Activated CD4-positive, alpha-beta T cell treated with anti-CD3 and anti-CD28 coated beads for 24 hours (primary cell): ENCODE measurements at regions not wholly inside any gene's neighbourhood (a gene's known extent, or its start where the extent isn't known, plus 50 kb on each side); places are given as distances from the start of the nearest gene placed in this dataset.

Experiments
- DNase-seq, 2 donors: peaks; one replicate each; pipeline ENCODE4 v3.0.0-alpha.2; 2020; ENCODE audit warnings: low read depth in 2 of 2

- no peak for DNase-seq
Observed at GRCh38 chr10:131732631-131733127, 168.1 kb upstream of the PPP2R2D start.

- DNase-seq, result no peak
Observed at GRCh38 chr10:131733596-131733995, 167.2 kb upstream of the PPP2R2D start.

GRCh38 chr10:131735577-131735976 lies 165.2 kb upstream of the PPP2R2D start:
- DNase-seq, result no peak

- DNase-seq, result no peak
Observed at GRCh38 chr10:131736321-131736980, 164.4 kb upstream of the PPP2R2D start.

GRCh38 chr10:131737543-131738395 lies 163.0 kb upstream of the PPP2R2D start:
- DNase-seq, result no peak

- DNase-seq, result no peak
Observed at GRCh38 chr10:131738396-131738735, 162.4 kb upstream of the PPP2R2D start.

GRCh38 chr10:131739206-131739605 lies 161.6 kb upstream of the PPP2R2D start:
- no peak for DNase-seq

GRCh38 chr10:131742500-131742951 lies 158.3 kb upstream of the PPP2R2D start:
- DNase-seq, result no peak

GRCh38 chr10:131743190-131744151 lies 157.3 kb upstream of the PPP2R2D start:
- DNase-seq, result no peak

- no peak for DNase-seq
Observed at GRCh38 chr10:131744346-131744745, 156.5 kb upstream of the PPP2R2D start.

- no peak for DNase-seq
Observed at GRCh38 chr10:131745591-131745990, 155.2 kb upstream of the PPP2R2D start.

- no peak for DNase-seq
Observed at GRCh38 chr10:131746241-131746711, 154.5 kb upstream of the PPP2R2D start.

- DNase-seq, result no peak
Observed at GRCh38 chr10:131746785-131747184, 154.0 kb upstream of the PPP2R2D start.

- no peak for DNase-seq
Observed at GRCh38 chr10:131747251-131747650, 153.6 kb upstream of the PPP2R2D start.

GRCh38 chr10:131747791-131748190 lies 153.0 kb upstream of the PPP2R2D start:
- no peak for DNase-seq

- no peak for DNase-seq
Observed at GRCh38 chr10:131748191-131748590, 152.6 kb upstream of the PPP2R2D start.

GRCh38 chr10:131748831-131749766 lies 151.7 kb upstream of the PPP2R2D start:
- no peak for DNase-seq

GRCh38 chr10:131749767-131750142 lies 151.1 kb upstream of the PPP2R2D start:
- DNase-seq, result no peak

- DNase-seq, result no peak
Observed at GRCh38 chr10:131750171-131750895, 150.5 kb upstream of the PPP2R2D start.
